Stomach smooth muscle (tissue), 2 donors: ENCODE measurements at regions not wholly inside any gene's neighbourhood (a gene's known extent, or its start where the extent isn't known, plus 50 kb on each side); places are given as distances from the start of the nearest gene placed in this dataset.

Source experiments
- H3K27ac ChIP-seq: one replicate; pipeline ENCODE4 v1.7.0; 2013; ENCODE audit warnings: mild to moderate bottlenecking, low read length, inconsistent platforms
- H3K27me3 ChIP-seq, 2 donors: one replicate each; pipeline ENCODE4 v1.7.0; 2013; ENCODE audit warnings: low read length in 2 of 2; ENCODE audit not compliant: insufficient read depth in 2 of 2, control insufficient read depth in 1 of 2
- H3K36me3 ChIP-seq, 2 donors: one replicate each; pipeline ENCODE4 v1.7.0; 2013; ENCODE audit warnings: low read length in 2 of 2; ENCODE audit not compliant: control insufficient read depth in 2 of 2, insufficient read depth in 2 of 2
- H3K4me1 ChIP-seq: one replicate; pipeline ENCODE4 v1.7.0; 2013; ENCODE audit warnings: low read length; ENCODE audit not compliant: control insufficient read depth, insufficient read depth
- H3K4me3 ChIP-seq, 2 donors: one replicate each; pipeline ENCODE4 v1.7.0; 2013; ENCODE audit warnings: low read length in 2 of 2
- H3K9ac ChIP-seq, 2 donors: one replicate each; pipeline ENCODE4 v1.7.0; 2013; ENCODE audit warnings: low read length in 2 of 2, mild to moderate bottlenecking in 1 of 2
- H3K9me3 ChIP-seq, 2 donors: one replicate each; pipeline ENCODE4 v1.7.0; 2013; ENCODE audit warnings: low read length in 2 of 2; ENCODE audit not compliant: control insufficient read depth in 2 of 2
- donor health status: healthy.
- donor health status: Pancreatic carcinoma.

DNA sequence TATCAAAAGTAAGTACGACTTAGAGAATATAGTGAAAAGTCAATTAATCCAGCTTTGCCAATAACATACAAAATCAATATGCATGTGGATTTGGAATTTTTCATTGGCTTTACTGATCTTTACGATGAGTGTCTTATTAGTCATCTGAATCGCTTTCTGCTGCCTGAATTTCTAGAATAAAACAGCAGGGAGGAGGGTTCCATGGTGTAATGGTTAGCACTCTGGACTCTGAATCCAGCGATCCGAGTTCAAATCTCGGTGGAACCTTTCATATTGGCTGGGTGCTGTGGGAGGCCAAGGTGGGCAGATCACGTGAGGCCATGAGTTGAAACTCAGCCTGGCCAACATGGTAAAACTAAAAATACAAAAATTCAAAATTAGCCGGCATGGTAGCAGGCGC is 448.8 kb downstream of the RNF144B start:
- H3K36me3 ChIP-seq, result no peaks in the 10 kb centered on the region
- H3K9me3 ChIP-seq, result no peaks in the 10 kb centered on the region
- no peaks in the 10 kb centered on the region for H3K4me1 ChIP-seq
- H3K27ac ChIP-seq, result no peak overlapping the region
- no peak overlapping the region for H3K4me3 ChIP-seq
- no peak overlapping the region for H3K9ac ChIP-seq
- H3K27me3 ChIP-seq, result no peaks in the 10 kb centered on the region

- Histone ChIP-seq H3K9me3 (no peaks in the 10 kb centered on the region), H3K4me3 (no peak overlapping the region), H3K27me3 (no peaks in the 10 kb centered on the region), H3K4me1 (no peaks in the 10 kb centered on the region), H3K36me3 (no peaks in the 10 kb centered on the region), H3K9ac (no peak overlapping the region), H3K27ac (no peak overlapping the region)
Observed at GRCh38 chr6:18837013-18837412, 449.9 kb downstream of the RNF144B start.

GRCh38 chr6:18842534-18842933 is 455.4 kb downstream of the RNF144B start:
- H3K4me3 ChIP-seq, result no peak overlapping the region
- no peaks in the 10 kb centered on the region for H3K4me1 ChIP-seq
- no peaks in the 10 kb centered on the region for H3K27me3 ChIP-seq
- H3K9me3 ChIP-seq, result no peaks in the 10 kb centered on the region
- H3K9ac ChIP-seq, result no peak overlapping the region
- H3K27ac ChIP-seq, result no peak overlapping the region
- H3K36me3 ChIP-seq, result no peaks in the 10 kb centered on the region

- Histone ChIP-seq H3K4me3 (no peak overlapping the region), H3K9me3 (no peaks in the 10 kb centered on the region), H3K4me1 (no peaks in the 10 kb centered on the region), H3K36me3 (no peaks in the 10 kb centered on the region), H3K27ac (no peak overlapping the region), H3K27me3 (no peaks in the 10 kb centered on the region), H3K9ac (no peak overlapping the region)
Observed at GRCh38 chr6:18845896-18846295, 458.7 kb downstream of the RNF144B start.

DNA sequence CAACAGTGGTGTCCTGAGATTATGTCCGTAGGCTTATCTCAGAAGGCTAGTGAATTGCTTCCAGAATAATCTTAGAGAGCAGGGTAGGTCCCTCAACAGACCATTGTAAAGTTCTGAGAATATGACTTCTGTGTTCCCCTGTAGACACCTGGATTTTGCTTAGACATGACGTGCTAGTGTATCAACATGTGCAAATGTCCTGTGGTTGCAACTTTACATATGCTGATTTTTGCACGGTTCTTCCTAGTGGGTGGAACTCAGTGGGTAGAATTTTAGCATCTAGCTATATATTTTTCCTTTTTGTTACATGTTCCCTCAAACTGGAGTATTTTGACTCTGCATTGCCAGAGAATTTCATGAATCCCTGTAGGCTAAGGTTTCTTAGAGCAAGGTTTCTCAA is 459.2 kb downstream of the RNF144B start:
- Histone ChIP-seq H3K9me3 (no peaks in the 10 kb centered on the region), H3K9ac (no peak overlapping the region), H3K4me1 (no peaks in the 10 kb centered on the region), H3K27me3 (no peaks in the 10 kb centered on the region), H3K36me3 (no peaks in the 10 kb centered on the region), H3K27ac (no peak overlapping the region), H3K4me3 (no peak overlapping the region)

DNA sequence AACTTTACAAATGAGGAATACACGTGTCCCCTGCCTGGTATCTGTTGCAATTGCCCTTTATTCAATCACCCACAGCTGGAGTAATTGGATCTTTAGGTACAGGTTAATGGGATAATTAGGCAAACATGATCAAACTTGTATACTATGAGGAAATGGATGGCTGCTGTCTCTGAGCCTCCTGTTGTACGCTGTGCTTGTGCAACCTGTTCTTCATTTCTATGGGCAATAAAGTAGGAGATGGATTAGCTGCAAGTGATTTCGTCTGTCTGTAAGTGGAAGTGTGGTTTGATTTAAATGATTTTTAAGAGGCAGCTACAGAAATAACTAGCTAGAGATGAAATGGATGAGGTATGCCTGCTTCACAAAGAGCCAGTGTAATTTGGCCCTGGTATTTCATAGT is 474.1 kb downstream of the RNF144B start:
- H3K9me3 ChIP-seq, result peaks cover 0 to 2% of the 10 kb centered on the region in 2 donors
- no peak overlapping the region for H3K9ac ChIP-seq
- no peaks in the 10 kb centered on the region for H3K4me1 ChIP-seq
- H3K27ac ChIP-seq, result no peak overlapping the region
- no peaks in the 10 kb centered on the region for H3K27me3 ChIP-seq
- H3K4me3 ChIP-seq, result no peak overlapping the region
- no peaks in the 10 kb centered on the region for H3K36me3 ChIP-seq

- no peak overlapping the region for H3K27ac ChIP-seq
- no peaks in the 10 kb centered on the region for H3K36me3 ChIP-seq
- no peaks in the 10 kb centered on the region for H3K27me3 ChIP-seq
- H3K4me3 ChIP-seq, result no peak overlapping the region
- no peaks in the 10 kb centered on the region for H3K4me1 ChIP-seq
- no peaks in the 10 kb centered on the region for H3K9me3 ChIP-seq
- H3K9ac ChIP-seq, result no peak overlapping the region
Observed at GRCh38 chr6:18883268-18883667, 496.1 kb downstream of the RNF144B start.

GRCh38 chr6:18883851-18884250 is 496.7 kb downstream of the RNF144B start:
- no peak overlapping the region for H3K9ac ChIP-seq
- H3K36me3 ChIP-seq, result no peaks in the 10 kb centered on the region
- H3K4me3 ChIP-seq, result no peak overlapping the region
- no peaks in the 10 kb centered on the region for H3K9me3 ChIP-seq
- no peaks in the 10 kb centered on the region for H3K4me1 ChIP-seq
- H3K27ac ChIP-seq, result no peak overlapping the region
- H3K27me3 ChIP-seq, result no peaks in the 10 kb centered on the region

DNA sequence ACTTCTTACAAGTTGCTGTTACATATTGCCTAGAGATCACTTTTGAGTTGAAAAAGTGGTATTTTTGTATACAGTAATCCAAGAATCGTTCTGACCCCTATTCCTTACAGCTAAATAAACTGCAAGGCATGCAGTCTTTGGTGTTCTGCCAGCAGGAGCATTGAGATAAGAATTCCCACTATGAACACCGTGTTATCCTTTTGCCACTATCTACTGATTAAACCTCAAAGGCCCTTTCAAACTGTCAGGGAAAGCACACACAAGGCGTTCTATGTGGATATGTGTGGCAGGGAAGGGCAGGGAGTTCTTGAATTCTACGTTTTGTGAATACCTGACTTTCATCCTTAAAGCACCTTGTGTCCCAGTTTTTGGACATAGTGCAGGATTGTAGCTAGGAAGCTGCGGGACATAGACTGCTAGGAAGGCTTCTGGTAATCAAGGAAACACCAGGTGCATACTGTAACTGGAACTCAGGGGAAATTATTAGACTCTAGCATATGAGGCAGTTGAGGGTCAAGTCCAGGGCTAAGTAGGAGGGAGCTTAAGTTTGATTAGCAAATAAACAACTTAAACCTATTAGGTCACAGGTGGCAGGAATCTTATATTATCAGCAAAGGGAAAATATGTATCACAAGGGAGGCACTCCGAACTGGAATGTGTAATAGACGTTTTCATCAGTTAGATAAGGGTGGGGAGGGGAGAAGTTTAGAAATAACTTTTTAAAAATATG is 506.6 kb downstream of the RNF144B start:
- no peaks in the 10 kb centered on the region for H3K9me3 ChIP-seq
- no peak overlapping the region for H3K9ac ChIP-seq
- no peak overlapping the region for H3K27ac ChIP-seq
- no peak overlapping the region for H3K4me3 ChIP-seq
- no peaks in the 10 kb centered on the region for H3K4me1 ChIP-seq
- H3K27me3 ChIP-seq, result no peaks in the 10 kb centered on the region
- no peaks in the 10 kb centered on the region for H3K36me3 ChIP-seq

DNA sequence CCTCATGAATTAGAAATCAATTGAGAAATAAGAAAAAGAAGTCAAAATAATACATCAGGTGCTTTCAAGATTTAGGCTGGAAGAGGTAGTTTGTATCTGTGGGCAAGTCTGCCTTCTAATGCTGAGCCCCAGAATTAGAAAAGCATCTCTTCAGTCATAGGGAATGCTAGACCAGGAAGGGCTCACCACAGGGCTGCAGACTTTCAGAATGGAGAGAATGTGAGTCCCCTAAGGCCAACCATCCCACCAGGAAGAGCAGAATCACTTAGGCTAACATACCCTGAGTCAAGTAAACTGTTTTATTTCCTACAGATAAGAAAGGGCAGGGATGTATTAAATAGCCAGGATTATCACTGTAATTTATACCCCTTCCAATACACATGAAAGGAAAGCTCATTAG is 510.2 kb downstream of the RNF144B start:
- Histone ChIP-seq H3K9ac (no peak overlapping the region), H3K4me3 (no peak overlapping the region), H3K36me3 (no peaks in the 10 kb centered on the region), H3K27me3 (no peaks in the 10 kb centered on the region), H3K27ac (no peak overlapping the region), H3K4me1 (no peaks in the 10 kb centered on the region), H3K9me3 (no peaks in the 10 kb centered on the region)

GRCh38 chr6:18904681-18905080 is 517.5 kb downstream of the RNF144B start:
- Histone ChIP-seq H3K27me3 (no peaks in the 10 kb centered on the region), H3K36me3 (no peaks in the 10 kb centered on the region), H3K9ac (no peak overlapping the region), H3K9me3 (no peaks in the 10 kb centered on the region), H3K4me1 (no peaks in the 10 kb centered on the region), H3K27ac (no peak overlapping the region), H3K4me3 (no peak overlapping the region)
